ENCODE measurements at regions not wholly inside any gene's neighbourhood (a gene's known extent, or its start where the extent isn't known, plus 50 kb on each side); places are given as distances from the start of the nearest gene placed in this dataset.

- WGBS (ENCODE audit: insufficient coverage, insufficient replicate concordance, low lambda C conversion rate, missing lambda C conversion rate), result 60% methylated on average over 3 of the region's 3 CpGs
- ChIA-PET POLR2A (no interaction called here), RAD21 (ENCODE audit: unreplicated experiment) (no interaction called here), CTCF (interaction anchor here (0.7 kb wide), 1 partner anchor 14 kb away, joined by 4 read pairs; no protein-coding TSS in a partner anchor), SMC1A (ENCODE audit: uncharacterized antibody, unreplicated experiment) (no interaction called here)
- DNase-seq (ENCODE audit: low read depth, low spot score) (no peak), FAIRE-seq (no peak), ATAC-seq (no peak)
- Histone ChIP-seq H2AFZ (ENCODE audit: control insufficient read depth, low read depth, low read length) (no peak overlapping the region), H3K4me2 (ENCODE audit: control insufficient read depth, insufficient read depth) (no peak overlapping the region), H3K9me3 (replicated peaks; ENCODE audit: control insufficient read depth, insufficient read depth, low read length) (no peaks in the 10 kb centered on the region), H3K36me3 (ENCODE audit: control insufficient read depth in 2 of 2, insufficient read depth in 2 of 2, low read length in 1 of 2) (no peaks in the 10 kb centered on the region), H3K79me2 (ENCODE audit: control insufficient read depth, insufficient read depth, low read length) (no peaks in the 10 kb centered on the region), H3K9ac (ENCODE audit: control insufficient read depth, insufficient read depth, low read length) (no peak overlapping the region), H3K4me1 (ENCODE audit: control insufficient read depth, insufficient read depth, low read length) (no peaks in the 10 kb centered on the region), H4K20me1 (ENCODE audit: control insufficient read depth, insufficient read depth) (no peaks in the 10 kb centered on the region), H3K27ac (ENCODE audit: control insufficient read depth, insufficient read depth) (no peak overlapping the region), H3K4me3 (no peak overlapping the region), H3K27me3 (replicated peaks in 1 of 2; ENCODE audit: control insufficient read depth in 2 of 2, insufficient read depth in 2 of 2, low read length in 1 of 2) (no peaks in the 10 kb centered on the region; a peak in 1 of 4 replicates)
- no peak for TF ChIP-seq CBX5 (IDR thresholded peaks at IDR 0.05; ENCODE audit: low read depth)
- TF ChIP-seq EZH2 (IDR thresholded peaks at IDR 0.05; ENCODE audit: borderline replicate concordance, control insufficient read depth, low read depth, low read length), result no peak
- TF ChIP-seq HSF1 (IDR thresholded peaks at IDR 0.05; ENCODE audit: low read depth, low read length), result no peak
- no peak for TF ChIP-seq SUZ12 (IDR thresholded peaks at IDR 0.05; ENCODE audit: unreplicated experiment)
- TF ChIP-seq ZNF217 (IDR thresholded peaks at IDR 0.05), result no peak
- intact Hi-C loops (cut with micrococcal nuclease; ENCODE audit: unreplicated experiment), result no loop called here
- in situ Hi-C loops (cut with MboI), result no loop called here
- BruUV-seq (replicated peaks), result no TSS peak
Observed at GRCh38 chr3:69493157-69493556, 107.3 kb upstream of the FRMD4B start.

GRCh38 chr3:69491975-69492374 is 106.1 kb upstream of the FRMD4B start:
- TF ChIP-seq SP1 (IDR thresholded peaks at IDR 0.05; ENCODE audit: low read depth, low read length), result no peak
- TF ChIP-seq SUPT20H (IDR thresholded peaks at IDR 0.05; ENCODE audit: borderline replicate concordance, control insufficient read depth, low read depth, low read length), result no peak
- TF ChIP-seq TAF1 (IDR thresholded peaks at IDR 0.05; ENCODE audit: borderline replicate concordance, low read depth, low read length), result no peak
- no peak for TF ChIP-seq SMC3 (IDR thresholded peaks at IDR 0.05; ENCODE audit: borderline replicate concordance, low read length)
- no peak for TF ChIP-seq CBFB (IDR thresholded peaks at IDR 0.05; ENCODE audit: low read depth)
- TF ChIP-seq SREBF2 (IDR thresholded peaks at IDR 0.05; ENCODE audit: low read length), result no peak
- TF ChIP-seq NRF1 (conservative IDR thresholded peaks at IDR 0.05; ENCODE audit: low read depth, low read length), result no peak
- no peak overlapping the region for H3K27ac ChIP-seq (ENCODE audit: control insufficient read depth, insufficient read depth)
- no peak overlapping the region for H3K9ac ChIP-seq (ENCODE audit: control insufficient read depth, insufficient read depth, low read length)
- H3K27me3 ChIP-seq (replicated peaks in 1 of 2; ENCODE audit: control insufficient read depth in 2 of 2, insufficient read depth in 2 of 2, low read length in 1 of 2), result no peaks in the 10 kb centered on the region; a peak in 1 of 4 replicates
- no peak for DNase-seq (ENCODE audit: low read depth, low spot score)
- in situ Hi-C loops (cut with MboI) (no loop called here), intact Hi-C loops (cut with micrococcal nuclease; ENCODE audit: unreplicated experiment) (no loop called here)
- no peak overlapping the region for H3K4me2 ChIP-seq (ENCODE audit: control insufficient read depth, insufficient read depth)
- BruUV-seq (replicated peaks), result no TSS peak
- no peak overlapping the region for H2AFZ ChIP-seq (ENCODE audit: control insufficient read depth, low read depth, low read length)
- ATAC-seq, result no peak
- H4K20me1 ChIP-seq (ENCODE audit: control insufficient read depth, insufficient read depth), result no peaks in the 10 kb centered on the region
- H3K36me3 ChIP-seq (ENCODE audit: control insufficient read depth in 2 of 2, insufficient read depth in 2 of 2, low read length in 1 of 2), result no peaks in the 10 kb centered on the region
- POLR2A ChIA-PET, result interaction anchor here (0.6 kb wide), 1 partner anchor 280 kb away, joined by 6 read pairs; no protein-coding TSS in a partner anchor
- RAD21 ChIA-PET (ENCODE audit: unreplicated experiment), result no interaction called here
- H3K79me2 ChIP-seq (ENCODE audit: control insufficient read depth, insufficient read depth, low read length), result no peaks in the 10 kb centered on the region
- FAIRE-seq, result no peak
- H3K4me3 ChIP-seq, result no peak overlapping the region
- SMC1A ChIA-PET (ENCODE audit: uncharacterized antibody, unreplicated experiment), result no interaction called here
- no peaks in the 10 kb centered on the region for H3K4me1 ChIP-seq (ENCODE audit: control insufficient read depth, insufficient read depth, low read length)
- 63% methylated on average over 6 of the region's 6 CpGs for WGBS (ENCODE audit: insufficient coverage, insufficient replicate concordance, low lambda C conversion rate, missing lambda C conversion rate)
- no peaks in the 10 kb centered on the region for H3K9me3 ChIP-seq (replicated peaks; ENCODE audit: control insufficient read depth, insufficient read depth, low read length)
- CTCF ChIA-PET, result interaction anchor here (1.2 kb wide), 1 partner anchor 331 kb away, joined by 4 read pairs; no protein-coding TSS in a partner anchor
